ENCODE measurements at regions not wholly inside any gene's neighbourhood (a gene's known extent, or its start where the extent isn't known, plus 50 kb on each side); places are given as distances from the start of the nearest gene placed in this dataset.

DNA sequence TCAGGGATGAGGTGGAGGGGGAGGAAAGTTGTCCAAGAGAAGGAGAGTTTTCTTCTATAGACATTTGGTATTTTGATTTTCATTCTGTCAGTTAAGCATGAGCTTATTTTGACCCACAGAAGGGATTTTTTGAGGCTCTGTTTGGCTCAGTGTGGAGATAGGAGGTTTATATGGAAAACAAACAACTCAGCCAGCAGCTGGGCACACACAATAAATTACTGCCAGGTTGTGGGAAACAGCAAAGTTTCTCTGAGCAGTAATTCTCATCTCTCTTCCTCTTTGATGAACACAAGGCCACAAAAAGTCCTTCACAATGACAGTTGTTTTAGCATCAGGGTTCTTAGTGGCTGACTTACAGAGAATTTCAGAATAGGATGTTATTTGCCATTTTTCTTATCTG, 486.1 kb downstream of the KDM4C start:
- TF ChIP-seq GATA3 (IDR thresholded peaks at IDR 0.05; ENCODE audit: low read depth, low read length) (no peak), GATA2 (IDR thresholded peaks at IDR 0.05; ENCODE audit: low read depth, low read length) (no peak)

All from SH-SY5Y (cell line).